ENCODE measurements at regions not wholly inside any gene's neighbourhood (a gene's known extent, or its start where the extent isn't known, plus 50 kb on each side); places are given as distances from the start of the nearest gene placed in this dataset.
"Not testable (repeated sequence)": the region's sequence is repeated elsewhere in the genome, so short reads cannot be mapped to it uniquely, and the experiment has no call there.

- WGBS, 2 donors, result 68 to 75% methylated on average over 2 of the region's 2 CpGs
- Histone ChIP-seq H3K4me3 (no peak overlapping the region), H3K27ac (no peak overlapping the region), H3K4me1 (peaks cover 0 to 6% (median 0%) of the 10 kb centered on the region in 3 donors), H3K9me3 (no peaks in the 10 kb centered on the region), H3K36me3 (no peaks in the 10 kb centered on the region), H3K27me3 (no peaks in the 10 kb centered on the region)
- intact Hi-C loops (cut with DNase I), result no loop called here
- no peak for TF ChIP-seq POLR2A (IDR thresholded peaks at IDR 0.05)
- TF ChIP-seq CTCF (IDR thresholded peaks at IDR 0.05), result no peak
- no peak for DNase-seq
Measured at GRCh38 chr5:15282611-15283010, 217.4 kb upstream of the FBXL7 start.

DNA sequence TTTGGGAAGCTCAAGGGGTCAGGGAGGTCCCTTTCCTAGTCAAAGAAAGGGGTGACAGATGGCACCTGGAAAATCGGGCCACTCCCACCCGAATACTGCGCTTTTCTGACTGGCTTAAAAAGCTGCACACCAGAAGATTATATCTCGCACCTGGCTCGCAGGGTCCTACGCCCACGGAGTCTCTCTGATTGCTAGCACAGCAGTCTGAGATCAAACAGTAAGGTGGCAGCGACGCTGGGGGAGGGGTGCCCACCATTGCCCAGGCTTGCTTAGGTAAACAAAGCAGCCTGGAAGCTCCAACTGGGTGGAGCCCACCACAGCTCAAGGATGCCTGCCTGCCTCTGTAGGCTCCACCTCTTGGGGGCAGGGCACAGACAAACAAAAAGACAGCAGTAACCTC lies 228.4 kb upstream of the FBXL7 start:
- H3K36me3 ChIP-seq; H3K27me3 ChIP-seq; H3K4me1 ChIP-seq; H3K9me3 ChIP-seq; H3K4me3 ChIP-seq; H3K27ac ChIP-seq; intact Hi-C loops (cut with DNase I); DNase-seq: not testable (repeated sequence)
- WGBS, 2 donors, result 43 to 60% methylated on average over 1 to 4 of the region's 9 CpGs

DNA sequence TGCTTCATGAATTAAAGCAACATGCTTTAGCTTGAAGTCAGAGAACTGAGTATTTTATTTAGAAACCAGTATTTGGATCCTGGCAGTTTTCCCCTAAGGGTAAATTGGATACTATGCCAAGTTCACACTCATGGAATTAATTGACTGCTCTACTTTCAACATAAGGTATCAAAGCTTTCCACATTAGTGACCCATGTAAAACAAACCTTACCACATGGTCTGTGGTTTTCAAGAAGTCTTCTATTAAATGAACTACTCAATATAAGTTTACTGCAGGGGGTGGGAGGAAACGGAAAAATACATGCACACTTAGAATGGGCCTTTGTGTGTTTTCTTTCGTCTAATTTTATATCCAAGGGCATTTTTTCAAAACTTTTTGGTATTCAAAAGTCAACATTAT lies 232.0 kb upstream of the FBXL7 start:
- Histone ChIP-seq H3K36me3 (no peaks in the 10 kb centered on the region), H3K9me3 (peaks cover 0 to 5% (median 0%) of the 10 kb centered on the region in 3 donors), H3K27me3 (no peaks in the 10 kb centered on the region), H3K4me3 (no peak overlapping the region), H3K4me1 (no peaks in the 10 kb centered on the region), H3K27ac (no peak overlapping the region)
- TF ChIP-seq CTCF (IDR thresholded peaks at IDR 0.05) (no peak), POLR2A (IDR thresholded peaks at IDR 0.05) (no peak)
- no peak for DNase-seq
- intact Hi-C loops (cut with DNase I), result no loop called here
- 24 to 30% methylated on average over 2 of the region's 2 CpGs for WGBS, 2 donors

GRCh38 chr5:15266841-15267240 lies 233.1 kb upstream of the FBXL7 start:
- TF ChIP-seq POLR2A (IDR thresholded peaks at IDR 0.05), result no peak
- no peak for TF ChIP-seq CTCF (IDR thresholded peaks at IDR 0.05)
- WGBS, 2 donors, result 89 to 90% methylated on average over 1 of the region's 1 CpG
- H3K27ac ChIP-seq, result no peak overlapping the region
- H3K36me3 ChIP-seq, result no peaks in the 10 kb centered on the region
- intact Hi-C loops (cut with DNase I), result no loop called here
- H3K4me3 ChIP-seq, result no peak overlapping the region
- peaks cover 0 to 5% (median 0%) of the 10 kb centered on the region in 3 donors for H3K9me3 ChIP-seq
- H3K4me1 ChIP-seq, result peaks cover 0 to 4% (median 3%) of the 10 kb centered on the region in 3 donors
- no peaks in the 10 kb centered on the region for H3K27me3 ChIP-seq
- DNase-seq, result no peak

DNA sequence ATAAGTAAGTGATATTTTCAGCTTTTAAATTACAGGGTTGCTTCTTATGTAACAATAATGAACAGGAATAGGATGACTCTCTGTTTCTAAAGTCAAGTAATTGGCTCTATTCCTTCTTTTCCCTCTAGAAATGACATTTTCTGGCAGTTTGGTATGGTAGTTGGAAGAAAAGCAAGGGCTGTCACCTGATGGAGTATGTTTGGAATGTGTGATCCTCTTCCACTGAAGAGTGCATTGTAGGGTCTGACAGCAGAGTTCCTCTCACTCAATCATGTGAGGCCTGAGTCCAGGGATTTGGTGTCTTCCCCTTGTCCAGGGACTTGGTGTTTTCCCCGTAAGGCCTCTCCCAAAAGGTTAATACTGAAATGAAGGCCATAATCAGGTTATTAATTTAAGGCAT lies 233.8 kb upstream of the FBXL7 start:
- intact Hi-C loops (cut with DNase I), result no loop called here
- DNase-seq, result no peak
- 80 to 90% methylated on average over 1 of the region's 1 CpG for WGBS, 2 donors
- TF ChIP-seq CTCF (IDR thresholded peaks at IDR 0.05) (no peak), POLR2A (IDR thresholded peaks at IDR 0.05) (no peak)
- Histone ChIP-seq H3K36me3 (no peaks in the 10 kb centered on the region), H3K4me1 (peaks cover 0 to 9% (median 8%) of the 10 kb centered on the region in 3 donors), H3K9me3 (peaks cover 0 to 5% (median 0%) of the 10 kb centered on the region in 3 donors), H3K27me3 (no peaks in the 10 kb centered on the region), H3K4me3 (no peak overlapping the region), H3K27ac (no peak overlapping the region)

GRCh38 chr5:15263942-15264341 lies 236.0 kb upstream of the FBXL7 start:
- 80 to 100% methylated on average over 1 of the region's 1 CpG for WGBS, 2 donors
- no peaks in the 10 kb centered on the region for H3K36me3 ChIP-seq
- intact Hi-C loops (cut with DNase I), result no loop called here

More at GRCh38 chr5:15263942-15264341, 236.0 kb upstream of the FBXL7 start:
- H3K9me3 ChIP-seq, result peaks cover 0 to 5% (median 0%) of the 10 kb centered on the region in 3 donors
- peaks cover 0 to 23% (median 8%) of the 10 kb centered on the region in 3 donors for H3K4me1 ChIP-seq
- no peak for DNase-seq
- H3K27me3 ChIP-seq, result no peaks in the 10 kb centered on the region
- no peak overlapping the region for H3K4me3 ChIP-seq
- no peak overlapping the region for H3K27ac ChIP-seq
- TF ChIP-seq POLR2A (IDR thresholded peaks at IDR 0.05), result no peak
- no peak for TF ChIP-seq CTCF (IDR thresholded peaks at IDR 0.05)

Data from esophagus squamous epithelium (tissue), 5 donors.